Hepatocyte (in vitro differentiated cells): ENCODE measurements at regions not wholly inside any gene's neighbourhood (a gene's known extent, or its start where the extent isn't known, plus 50 kb on each side); places are given as distances from the start of the nearest gene placed in this dataset.

ENCODE experiments used
- CTCF ChIP-seq: fragments of 200-600 bp; sonication (generic); IDR thresholded peaks from 2 replicates; pipeline ENCODE4 v1.5.1; 2016; ENCODE audit warnings: antibody characterized with exemption, mild to moderate bottlenecking; ENCODE audit not compliant: poor library complexity
- EZH2 ChIP-seq: fragments of 200-600 bp; sonication (generic); IDR thresholded peaks from 2 replicates; pipeline ENCODE4 v1.6.1; 2016; ENCODE audit warnings: antibody characterized with exemption, mild to moderate bottlenecking, borderline replicate concordance
- EZH2phosphoT487 ChIP-seq: fragments of 200-600 bp; sonication (generic); IDR thresholded peaks from one replicate; pipeline ENCODE4 v1.6.1; 2018; ENCODE audit warnings: antibody characterized with exemption, mild to moderate bottlenecking, low read depth, moderate library complexity; ENCODE audit not compliant: unreplicated experiment, severe bottlenecking

DNA sequence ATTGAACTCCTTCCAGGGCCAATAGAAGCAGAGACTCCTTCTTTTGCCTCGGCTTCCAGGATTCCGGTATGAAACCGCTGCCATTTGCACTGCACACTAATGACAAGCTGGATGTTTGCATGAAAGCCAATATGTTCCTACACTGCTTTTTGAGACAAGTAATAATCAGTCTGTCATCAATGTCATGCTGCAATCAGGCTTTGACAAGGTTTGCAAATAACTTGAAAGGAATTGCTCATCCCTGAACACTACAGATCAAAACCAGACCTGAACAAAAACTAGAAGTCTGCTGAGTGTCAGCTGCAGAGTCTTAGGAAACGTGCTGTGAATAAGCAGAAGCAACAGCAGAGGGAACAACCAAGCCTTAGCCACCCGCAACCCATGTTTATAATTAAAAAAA lies 720.7 kb upstream of the CXADR start:
- no peak for TF ChIP-seq CTCF
- TF ChIP-seq EZH2phosphoT487 = no peak
- no peak for TF ChIP-seq EZH2
